Erythroblast (primary cell): ENCODE measurements at regions not wholly inside any gene's neighbourhood (a gene's known extent, or its start where the extent isn't known, plus 50 kb on each side); places are given as distances from the start of the nearest gene placed in this dataset.

Experiments used
- GATA1 ChIP-seq: IDR thresholded peaks from 2 replicates; pipeline ENCODE4 v1.6.1; 2011; ENCODE audit warnings: low read depth, mild to moderate bottlenecking, control low read depth, low read length, moderate library complexity
- POLR2A ChIP-seq: IDR thresholded peaks from 2 replicates; pipeline ENCODE4 v1.6.1; 2011; ENCODE audit warnings: mild to moderate bottlenecking, low read length

DNA sequence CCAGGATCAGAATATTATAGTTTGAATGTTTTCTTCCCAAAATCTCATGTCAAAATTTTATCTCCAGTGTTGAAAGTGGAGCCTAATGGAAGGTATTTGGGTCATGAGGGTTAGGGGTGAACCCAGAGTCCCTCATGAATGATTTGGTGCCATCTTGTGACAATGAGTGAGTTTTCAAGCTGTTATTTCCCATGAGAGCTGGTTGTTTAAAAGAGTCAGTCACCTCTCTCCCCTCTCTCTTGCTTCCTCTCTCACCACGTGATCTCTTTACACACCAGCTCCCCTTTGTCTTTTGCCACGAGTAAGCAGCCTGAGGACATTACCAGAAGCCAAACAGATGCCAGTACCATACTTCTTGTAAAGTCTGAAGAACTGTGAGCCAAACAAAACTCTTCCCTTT lies 561.6 kb downstream of the RERGL start:
- TF ChIP-seq POLR2A (no peak), GATA1 (no peak)
